HEK293 (cell line): ENCODE measurements at regions not wholly inside any gene's neighbourhood (a gene's known extent, or its start where the extent isn't known, plus 50 kb on each side); places are given as distances from the start of the nearest gene placed in this dataset.

Experiments used
- CTCF ChIA-PET: fragments of 350-600 bp; formaldehyde crosslinking; extraction: SDS; loops from one replicate; lab custom pipeline; 2021; ENCODE audit warnings: antibody characterized with exemption; lab: Yijun Ruan, JAX
- POLR2A ChIA-PET: fragments of 300-600 bp; formaldehyde crosslinking; extraction: SDS; loops from one replicate; lab custom pipeline; 2020; ENCODE audit warnings: antibody characterized with exemption, inconsistent platforms; lab: Yijun Ruan, JAX
- H3K27ac ChIP-seq: fragments of 200-500 bp; sonication (Bioruptor generic); 2 replicates; pipeline ENCODE4 v1.5.1; 2014; ENCODE audit warnings: low read depth, low read length, control low read depth, inconsistent platforms; ENCODE audit errors: extremely low read depth
- H3K36me3 ChIP-seq, 2 experiments: fragments of 200-500 bp in 1 of 2; sonication (Bioruptor generic) in 1 of 2; 1 replicate in 1 of 2; 2 replicates in 1 of 2; pipeline ENCODE4 v1.5.1; 2014 to 2017; ENCODE audit warnings: inconsistent platforms in 2 of 2, low read length in 2 of 2; ENCODE audit not compliant: control insufficient read depth in 2 of 2, insufficient read depth in 1 of 2
- H3K4me1 ChIP-seq: fragments of 200-500 bp; sonication (Bioruptor generic); 2 replicates; pipeline ENCODE4 v1.5.1; 2014; ENCODE audit warnings: mild to moderate bottlenecking, low read length, inconsistent platforms; ENCODE audit not compliant: control insufficient read depth, insufficient read depth
- H3K4me3 ChIP-seq: 2 replicates; pipeline ENCODE4 v1.5.1; 2011; ENCODE audit warnings: low read depth, mild to moderate bottlenecking, control low read depth, low read length, moderate library complexity
- H3K9me3 ChIP-seq: fragments of 200-500 bp; sonication (Bioruptor generic); 2 replicates; pipeline ENCODE4 v1.5.1; 2014; ENCODE audit warnings: low read depth, low read length, inconsistent platforms; ENCODE audit not compliant: control insufficient read depth, insufficient read depth
- FEZF1 ChIP-seq: fragments of 450-650 bp; formaldehyde crosslinking; IDR thresholded peaks from 2 replicates; pipeline ENCODE4 v1.5.1; 2016; ENCODE audit warnings: missing biosample characterization, missing genetic modification characterization
- HOXD13 ChIP-seq: sonication (generic); formaldehyde crosslinking; IDR thresholded peaks from 2 replicates; pipeline ENCODE4 v1.8.0; 2022; ENCODE audit warnings: missing genetic modification reagents, borderline replicate concordance
- KLF17 ChIP-seq: fragments of 450-650 bp; formaldehyde crosslinking; IDR thresholded peaks from 2 replicates; pipeline ENCODE4 v1.5.1; 2016; ENCODE audit warnings: missing biosample characterization, missing genetic modification characterization
- MEIS1 ChIP-seq: sonication (generic); formaldehyde crosslinking; IDR thresholded peaks from 2 replicates; pipeline ENCODE4 v1.8.1; 2022; ENCODE audit warnings: missing genetic modification reagents, mild to moderate bottlenecking, borderline replicate concordance
- PBX3 ChIP-seq: sonication (generic); formaldehyde crosslinking; IDR thresholded peaks from 2 replicates; pipeline ENCODE4 v1.8.1; 2022; ENCODE audit warnings: mild to moderate bottlenecking, moderate library complexity, missing genetic modification reagents
- SCRT2 ChIP-seq: fragments of 450-650 bp; formaldehyde crosslinking; IDR thresholded peaks from 2 replicates; pipeline ENCODE4 v1.5.1; 2016; ENCODE audit warnings: missing biosample characterization, missing genetic modification characterization
- SP7 ChIP-seq: fragments of 450-650 bp; formaldehyde crosslinking; IDR thresholded peaks from 2 replicates; pipeline ENCODE4 v1.5.1; 2016; ENCODE audit warnings: missing biosample characterization, missing genetic modification characterization
- ZNF10 ChIP-seq: fragments of 450-650 bp; formaldehyde crosslinking; IDR thresholded peaks from 2 replicates; pipeline ENCODE4 v1.5.1; 2017; ENCODE audit warnings: missing biosample characterization, missing genetic modification characterization
- ZNF223 ChIP-seq: fragments of 450-650 bp; formaldehyde crosslinking; IDR thresholded peaks from 2 replicates; pipeline ENCODE4 v1.5.1; 2016; ENCODE audit warnings: missing biosample characterization, missing genetic modification characterization
- ZNF239 ChIP-seq: fragments of 450-650 bp; formaldehyde crosslinking; IDR thresholded peaks from 2 replicates; pipeline ENCODE4 v1.5.1; 2016; ENCODE audit warnings: missing biosample characterization, missing genetic modification characterization
- ZNF274 ChIP-seq, 2 experiments: fragments of 200-500 bp in 1 of 2; fragments of 450-650 bp in 1 of 2; sonication (Bioruptor generic) in 1 of 2; formaldehyde crosslinking in 1 of 2; IDR thresholded peaks; 2 replicates each; pipeline versions ENCODE4 v1.5.1 to v1.6.1; 2014 to 2016; ENCODE audit warnings: borderline replicate concordance in 1 of 2, inconsistent platforms in 1 of 2, low read length in 1 of 2, missing biosample characterization in 1 of 2, missing genetic modification characterization in 1 of 2
- ZNF302 ChIP-seq: fragments of 450-650 bp; formaldehyde crosslinking; IDR thresholded peaks from 2 replicates; pipeline ENCODE4 v1.5.1; 2016; ENCODE audit warnings: missing biosample characterization, missing genetic modification characterization, low read depth
- ZNF391 ChIP-seq: fragments of 450-650 bp; formaldehyde crosslinking; IDR thresholded peaks from 2 replicates; pipeline ENCODE4 v1.5.1; 2016; ENCODE audit warnings: low read depth, missing biosample characterization, missing genetic modification characterization, borderline replicate concordance
- ZNF398 ChIP-seq: fragments of 450-650 bp; formaldehyde crosslinking; IDR thresholded peaks from 2 replicates; pipeline ENCODE4 v1.5.1; 2017; ENCODE audit warnings: missing biosample characterization, missing genetic modification characterization
- ZNF416 ChIP-seq: fragments of 450-650 bp; formaldehyde crosslinking; IDR thresholded peaks from 2 replicates; pipeline ENCODE4 v1.5.1; 2016; ENCODE audit warnings: missing biosample characterization, missing genetic modification characterization
- ZNF48 ChIP-seq: fragments of 450-650 bp; formaldehyde crosslinking; IDR thresholded peaks from 2 replicates; pipeline ENCODE4 v1.5.1; 2016; ENCODE audit warnings: missing biosample characterization, missing genetic modification characterization
- ZNF510 ChIP-seq: fragments of 450-650 bp; formaldehyde crosslinking; IDR thresholded peaks from 2 replicates; pipeline ENCODE4 v1.5.1; 2018; ENCODE audit warnings: mild to moderate bottlenecking, missing genetic modification characterization, missing biosample characterization; ENCODE audit not compliant: insufficient replicate concordance
- ZNF530 ChIP-seq: fragments of 450-650 bp; formaldehyde crosslinking; IDR thresholded peaks from 2 replicates; pipeline ENCODE4 v1.5.1; 2016; ENCODE audit warnings: low read depth, missing biosample characterization, missing genetic modification characterization
- ZNF555 ChIP-seq: fragments of 450-650 bp; formaldehyde crosslinking; conservative IDR thresholded peaks from 2 replicates; pipeline ENCODE4 v1.5.1; 2017; ENCODE audit warnings: missing biosample characterization, mild to moderate bottlenecking, missing genetic modification characterization, inconsistent platforms
- ZNF561 ChIP-seq: fragments of 450-650 bp; IDR thresholded peaks from 2 replicates; pipeline ENCODE4 v1.5.1; 2018; ENCODE audit warnings: missing biosample characterization, missing genetic modification characterization, borderline replicate concordance
- ZNF600 ChIP-seq: fragments of 450-650 bp; formaldehyde crosslinking; IDR thresholded peaks from 2 replicates; pipeline ENCODE4 v1.5.1; 2016; ENCODE audit warnings: missing biosample characterization, missing genetic modification characterization
- ZNF621 ChIP-seq: fragments of 450-650 bp; formaldehyde crosslinking; IDR thresholded peaks from 2 replicates; pipeline ENCODE4 v1.5.1; 2017; ENCODE audit warnings: missing biosample characterization, missing genetic modification characterization
- ZNF629 ChIP-seq: fragments of 450-650 bp; formaldehyde crosslinking; IDR thresholded peaks from 2 replicates; pipeline ENCODE4 v1.5.1; 2017; ENCODE audit warnings: missing biosample characterization, missing genetic modification characterization
- ZNF692 ChIP-seq: fragments of 450-650 bp; formaldehyde crosslinking; IDR thresholded peaks from 2 replicates; pipeline ENCODE4 v1.5.1; 2016; ENCODE audit warnings: missing biosample characterization, missing genetic modification characterization
- ZNF707 ChIP-seq: fragments of 450-650 bp; formaldehyde crosslinking; IDR thresholded peaks from 2 replicates; pipeline ENCODE4 v1.5.1; 2016; ENCODE audit warnings: missing biosample characterization, missing genetic modification characterization
- ZNF768 ChIP-seq: fragments of 450-650 bp; formaldehyde crosslinking; IDR thresholded peaks from 2 replicates; pipeline ENCODE4 v1.5.1; 2018; ENCODE audit warnings: missing biosample characterization, mild to moderate bottlenecking, missing genetic modification characterization
- ZNF785 ChIP-seq: fragments of 450-650 bp; formaldehyde crosslinking; IDR thresholded peaks from 2 replicates; pipeline ENCODE4 v1.5.1; 2016; ENCODE audit warnings: missing biosample characterization, missing genetic modification characterization
- ZNF792 ChIP-seq: fragments of 450-650 bp; formaldehyde crosslinking; IDR thresholded peaks from 2 replicates; pipeline ENCODE4 v1.5.1; 2016; ENCODE audit warnings: missing biosample characterization, missing genetic modification characterization

GRCh38 chr21:20774737-20775136 is 223.5 kb upstream of the NCAM2 start:
- H3K36me3 ChIP-seq, result no peaks in the 10 kb centered on the region
- H3K27ac ChIP-seq, result no peak overlapping the region
- no peaks in the 10 kb centered on the region for H3K4me1 ChIP-seq
- ChIA-PET CTCF (no interaction called here), POLR2A (no interaction called here)
- no peak for TF ChIP-seq HOXD13 (CRISPR knock-in tag)
- no peak for TF ChIP-seq ZNF10 (tag by site-specific recombination)
- TF ChIP-seq MEIS1 (CRISPR knock-in tag), result no peak
- TF ChIP-seq ZNF621 (tag by site-specific recombination), result no peak
- TF ChIP-seq ZNF707 (tag by site-specific recombination), result no peak
- TF ChIP-seq ZNF561 (tag by site-specific recombination), result no peak
- no peak overlapping the region for H3K4me3 ChIP-seq
- H3K9me3 ChIP-seq, result no peaks in the 10 kb centered on the region

GRCh38 chr21:20779321-20779720 is 218.9 kb upstream of the NCAM2 start:
- H3K9me3 ChIP-seq, result no peaks in the 10 kb centered on the region
- no peak overlapping the region for H3K27ac ChIP-seq
- H3K4me3 ChIP-seq, result no peak overlapping the region
- CTCF ChIA-PET, result no interaction called here
- TF ChIP-seq SP7 (tag by site-specific recombination), result no peak
- no peak for TF ChIP-seq ZNF398 (tag by site-specific recombination)
- TF ChIP-seq PBX3, result no peak
- TF ChIP-seq ZNF239 (tag by site-specific recombination), result no peak
- TF ChIP-seq, all 188 proteins: peak for 0
- POLR2A ChIA-PET, result no interaction called here
- no peaks in the 10 kb centered on the region for H3K36me3 ChIP-seq
- H3K4me1 ChIP-seq, result no peaks in the 10 kb centered on the region

GRCh38 chr21:20783611-20784010 is 214.6 kb upstream of the NCAM2 start:
- Histone ChIP-seq H3K36me3 (no peaks in the 10 kb centered on the region), H3K9me3 (no peaks in the 10 kb centered on the region), H3K4me3 (no peak overlapping the region), H3K4me1 (no peaks in the 10 kb centered on the region), H3K27ac (no peak overlapping the region)
- TF ChIP-seq ZNF416 (tag by site-specific recombination), result no peak
- TF ChIP-seq SCRT2 (tag by site-specific recombination), result no peak
- no peak for TF ChIP-seq ZNF692 (tag by site-specific recombination)
- no peak for TF ChIP-seq ZNF785 (tag by site-specific recombination)
- TF ChIP-seq ZNF274 (IDR thresholded peaks at IDR 0.05; ENCODE audit: low read length), result no peak
- TF ChIP-seq ZNF274 (tag by site-specific recombination; IDR thresholded peaks at IDR 0.05; ENCODE audit: borderline replicate concordance), result no peak
- TF ChIP-seq ZNF768 (tag by site-specific recombination), result no peak
- no peak for TF ChIP-seq ZNF600 (tag by site-specific recombination)
- TF ChIP-seq ZNF223 (tag by site-specific recombination), result no peak
- no peak for TF ChIP-seq ZNF530 (tag by site-specific recombination)
- TF ChIP-seq KLF17 (tag by site-specific recombination), result no peak
- no peak for TF ChIP-seq ZNF510 (tag by site-specific recombination)
- no peak for TF ChIP-seq ZNF48 (tag by site-specific recombination)
- no peak for TF ChIP-seq ZNF391 (tag by site-specific recombination)
- TF ChIP-seq ZNF792 (tag by site-specific recombination), result no peak
- no peak for TF ChIP-seq ZNF555 (tag by site-specific recombination)
- no peak for TF ChIP-seq ZNF302 (tag by site-specific recombination)
- no peak for TF ChIP-seq FEZF1
- no peak for TF ChIP-seq HOXD13 (CRISPR knock-in tag)
- no peak for TF ChIP-seq ZNF629 (tag by site-specific recombination)
- ChIA-PET CTCF (interaction anchor here (0.8 kb wide), 1 partner anchor 16 kb away, joined by 3 read pairs; no protein-coding TSS in a partner anchor), POLR2A (no interaction called here)
